HL-60 (cell line): ENCODE measurements at regions not wholly inside any gene's neighbourhood (a gene's known extent, or its start where the extent isn't known, plus 50 kb on each side); places are given as distances from the start of the nearest gene placed in this dataset.
"Not testable (repeated sequence)": the region's sequence is repeated elsewhere in the genome, so short reads cannot be mapped to it uniquely, and the experiment has no call there.

Experiments used
- DNase-seq, 2 experiments: peaks; one replicate each; pipeline ENCODE4 v3.0.0-alpha.2; 2010 to 2020; ENCODE audit warnings: low read depth in 1 of 2, low spot score in 1 of 2
- H3K27ac ChIP-seq: fragments of 250-450 bp; sonication (Bioruptor Pico); replicated peaks from 2 replicates; pipeline ENCODE4 v1.5.1; 2020; ENCODE audit warnings: mild to moderate bottlenecking, moderate library complexity
- H3K27me3 ChIP-seq: fragments of 250-450 bp; sonication (Bioruptor Pico); 2 replicates; pipeline ENCODE4 v1.5.1; 2021; ENCODE audit warnings: mild to moderate bottlenecking, moderate library complexity; ENCODE audit not compliant: insufficient read depth, poor library complexity, severe bottlenecking
- H3K4me3 ChIP-seq: replicated peaks from 2 replicates; pipeline ENCODE4 v1.5.1; 2011; ENCODE audit warnings: mild to moderate bottlenecking, control low read depth, low read length; ENCODE audit not compliant: insufficient read depth
- GABPA ChIP-seq: IDR thresholded peaks from 2 replicates; pipeline ENCODE4 v1.6.1; 2012; ENCODE audit warnings: low read depth
- POLR2AphosphoS5 ChIP-seq: IDR thresholded peaks from 2 replicates; pipeline ENCODE4 v1.6.1; 2012; ENCODE audit warnings: low read depth
- SPI1 ChIP-seq: IDR thresholded peaks from 2 replicates; pipeline ENCODE4 v1.6.1; 2012; ENCODE audit warnings: low read depth, mild to moderate bottlenecking, borderline replicate concordance
- TF ChIP-seq, protein P1 (sequence below): IDR thresholded peaks from one replicate; pipeline ENCODE4 v1.5.1; 2011; ENCODE audit warnings: low read length, control low read depth, inconsistent platforms; ENCODE audit not compliant: insufficient read depth
- TF ChIP-seq, protein P2 (sequence below): IDR thresholded peaks from 2 replicates; pipeline ENCODE4 v1.6.1; 2012; ENCODE audit warnings: low read depth; ENCODE audit not compliant: insufficient replicate concordance

DNA sequence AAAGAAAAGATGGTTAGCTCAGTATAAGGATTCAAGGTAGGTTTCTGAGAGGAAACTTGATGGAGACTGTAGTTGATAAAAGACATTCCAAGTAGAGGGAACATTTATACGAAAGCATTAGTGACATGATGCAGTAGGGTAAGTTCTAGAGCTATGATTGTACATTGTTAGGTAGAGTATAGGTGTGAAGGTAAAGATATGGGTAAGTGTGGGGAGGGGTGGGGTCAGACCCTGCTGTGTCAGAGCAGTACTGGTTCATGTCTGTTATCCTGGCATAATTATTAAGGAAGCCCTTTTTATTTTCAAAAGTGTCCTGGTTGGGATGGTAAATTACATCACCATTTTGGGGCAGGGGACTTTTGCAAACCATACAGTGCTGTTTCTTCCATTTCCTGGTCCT is 635.8 kb downstream of the COL12A1 start:
- no peak for DNase-seq
- Histone ChIP-seq H3K27me3 (no peaks in the 10 kb centered on the region), H3K27ac (no peak overlapping the region), H3K4me3 (no peak overlapping the region)
- TF ChIP-seq GABPA (no peak), POLR2AphosphoS5 (no peak), SPI1 (no peak)
- TF ChIP-seq, protein P1, sequence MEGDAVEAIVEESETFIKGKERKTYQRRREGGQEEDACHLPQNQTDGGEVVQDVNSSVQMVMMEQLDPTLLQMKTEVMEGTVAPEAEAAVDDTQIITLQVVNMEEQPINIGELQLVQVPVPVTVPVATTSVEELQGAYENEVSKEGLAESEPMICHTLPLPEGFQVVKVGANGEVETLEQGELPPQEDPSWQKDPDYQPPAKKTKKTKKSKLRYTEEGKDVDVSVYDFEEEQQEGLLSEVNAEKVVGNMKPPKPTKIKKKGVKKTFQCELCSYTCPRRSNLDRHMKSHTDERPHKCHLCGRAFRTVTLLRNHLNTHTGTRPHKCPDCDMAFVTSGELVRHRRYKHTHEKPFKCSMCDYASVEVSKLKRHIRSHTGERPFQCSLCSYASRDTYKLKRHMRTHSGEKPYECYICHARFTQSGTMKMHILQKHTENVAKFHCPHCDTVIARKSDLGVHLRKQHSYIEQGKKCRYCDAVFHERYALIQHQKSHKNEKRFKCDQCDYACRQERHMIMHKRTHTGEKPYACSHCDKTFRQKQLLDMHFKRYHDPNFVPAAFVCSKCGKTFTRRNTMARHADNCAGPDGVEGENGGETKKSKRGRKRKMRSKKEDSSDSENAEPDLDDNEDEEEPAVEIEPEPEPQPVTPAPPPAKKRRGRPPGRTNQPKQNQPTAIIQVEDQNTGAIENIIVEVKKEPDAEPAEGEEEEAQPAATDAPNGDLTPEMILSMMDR = no peak
- TF ChIP-seq, protein P2, sequence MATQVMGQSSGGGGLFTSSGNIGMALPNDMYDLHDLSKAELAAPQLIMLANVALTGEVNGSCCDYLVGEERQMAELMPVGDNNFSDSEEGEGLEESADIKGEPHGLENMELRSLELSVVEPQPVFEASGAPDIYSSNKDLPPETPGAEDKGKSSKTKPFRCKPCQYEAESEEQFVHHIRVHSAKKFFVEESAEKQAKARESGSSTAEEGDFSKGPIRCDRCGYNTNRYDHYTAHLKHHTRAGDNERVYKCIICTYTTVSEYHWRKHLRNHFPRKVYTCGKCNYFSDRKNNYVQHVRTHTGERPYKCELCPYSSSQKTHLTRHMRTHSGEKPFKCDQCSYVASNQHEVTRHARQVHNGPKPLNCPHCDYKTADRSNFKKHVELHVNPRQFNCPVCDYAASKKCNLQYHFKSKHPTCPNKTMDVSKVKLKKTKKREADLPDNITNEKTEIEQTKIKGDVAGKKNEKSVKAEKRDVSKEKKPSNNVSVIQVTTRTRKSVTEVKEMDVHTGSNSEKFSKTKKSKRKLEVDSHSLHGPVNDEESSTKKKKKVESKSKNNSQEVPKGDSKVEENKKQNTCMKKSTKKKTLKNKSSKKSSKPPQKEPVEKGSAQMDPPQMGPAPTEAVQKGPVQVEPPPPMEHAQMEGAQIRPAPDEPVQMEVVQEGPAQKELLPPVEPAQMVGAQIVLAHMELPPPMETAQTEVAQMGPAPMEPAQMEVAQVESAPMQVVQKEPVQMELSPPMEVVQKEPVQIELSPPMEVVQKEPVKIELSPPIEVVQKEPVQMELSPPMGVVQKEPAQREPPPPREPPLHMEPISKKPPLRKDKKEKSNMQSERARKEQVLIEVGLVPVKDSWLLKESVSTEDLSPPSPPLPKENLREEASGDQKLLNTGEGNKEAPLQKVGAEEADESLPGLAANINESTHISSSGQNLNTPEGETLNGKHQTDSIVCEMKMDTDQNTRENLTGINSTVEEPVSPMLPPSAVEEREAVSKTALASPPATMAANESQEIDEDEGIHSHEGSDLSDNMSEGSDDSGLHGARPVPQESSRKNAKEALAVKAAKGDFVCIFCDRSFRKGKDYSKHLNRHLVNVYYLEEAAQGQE = no peak

DNA sequence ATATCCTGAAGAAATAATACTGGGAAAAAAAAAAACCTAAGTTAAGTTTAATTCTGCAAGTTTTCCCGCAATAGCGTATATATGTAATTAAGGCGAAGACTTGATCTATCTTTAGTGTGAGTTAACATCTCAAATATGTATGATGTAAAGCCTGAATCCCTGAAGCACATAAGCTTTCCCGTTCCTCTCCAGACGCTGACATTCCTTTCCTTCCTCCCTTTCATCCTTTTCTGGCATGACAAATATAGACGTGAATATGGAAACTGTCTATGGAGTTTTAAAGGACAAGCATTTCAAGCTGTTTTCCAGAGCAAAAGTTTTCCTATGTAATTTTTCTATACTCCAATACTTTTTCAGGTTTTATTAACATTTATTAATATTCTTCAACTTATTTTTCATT is 637.0 kb downstream of the COL12A1 start:
- Histone ChIP-seq H3K27ac (no peak overlapping the region), H3K27me3 (no peaks in the 10 kb centered on the region), H3K4me3 (no peak overlapping the region)
- DNase-seq = no peak
- TF ChIP-seq, protein P2 = no peak
- TF ChIP-seq POLR2AphosphoS5 (no peak), SPI1 (no peak), GABPA (no peak)
- TF ChIP-seq, protein P1 = no peak

DNA sequence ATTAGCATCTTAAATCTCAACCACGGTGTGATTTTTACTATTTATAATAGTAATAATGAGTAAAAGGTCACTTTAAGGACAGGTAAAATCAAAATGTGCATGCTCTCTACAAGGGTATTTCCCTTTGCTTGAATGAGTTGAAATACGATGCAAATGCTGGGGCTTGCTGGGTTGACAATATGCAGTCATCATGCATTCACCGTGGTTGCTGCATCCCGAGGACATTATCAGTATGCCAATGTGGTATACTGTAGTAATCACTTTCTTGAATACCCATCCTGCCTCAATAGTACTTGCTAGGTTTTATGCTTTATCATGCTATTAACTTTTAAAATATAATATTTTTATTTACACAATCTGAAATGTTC is 637.9 kb downstream of the COL12A1 start:
- H3K27me3 ChIP-seq, H3K27ac ChIP-seq, H3K4me3 ChIP-seq, DNase-seq: not testable (repeated sequence)

DNA sequence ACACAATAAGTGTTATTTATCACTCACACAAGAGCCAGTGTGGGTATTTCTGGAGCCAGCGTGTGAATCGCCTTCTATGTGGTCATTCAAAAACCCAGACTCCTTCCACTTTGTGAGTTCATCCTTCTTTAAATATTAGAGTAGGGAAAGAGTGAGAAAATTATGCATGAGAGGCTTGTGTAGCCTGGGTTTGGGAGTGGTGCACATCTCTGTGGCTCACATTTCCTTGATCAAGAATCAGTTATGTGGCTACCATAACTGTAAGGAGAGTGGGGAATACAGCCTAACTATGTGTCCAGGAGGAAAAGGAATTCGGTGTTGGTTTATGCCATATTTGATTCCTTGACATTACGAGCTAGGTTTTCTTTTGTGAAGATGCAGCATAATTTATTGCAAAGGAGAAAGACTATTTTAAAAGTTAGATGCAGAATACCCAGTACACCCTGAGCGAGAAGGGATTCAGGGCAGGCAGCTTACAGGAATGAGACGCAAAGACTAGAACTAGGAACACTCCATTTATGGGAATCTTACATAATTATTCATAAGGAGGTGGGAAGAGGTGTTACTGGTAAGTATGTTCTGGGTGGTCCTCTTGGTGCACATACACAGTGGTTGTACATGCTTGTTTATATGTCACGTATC is 638.5 kb downstream of the COL12A1 start:
- no peak overlapping the region for H3K4me3 ChIP-seq
- no peaks in the 10 kb centered on the region for H3K27me3 ChIP-seq
- H3K27ac ChIP-seq = no peak overlapping the region
- DNase-seq = no peak
- TF ChIP-seq, protein P1 = no peak
- TF ChIP-seq, protein P2 = no peak
- TF ChIP-seq SPI1 (no peak), POLR2AphosphoS5 (no peak), GABPA (no peak)
